Gastroesophageal sphincter (tissue), 4 donors: ENCODE measurements at regions not wholly inside any gene's neighbourhood (a gene's known extent, or its start where the extent isn't known, plus 50 kb on each side); places are given as distances from the start of the nearest gene placed in this dataset.

Source experiments
- ATAC-seq: fragments of 150-250 bp; one replicate; pipeline ENCODE4 v1.9.1; 2016; ENCODE audit warnings: mild to moderate bottlenecking, moderate library complexity
- H3K27ac ChIP-seq, 4 donors: fragments of 200-600 bp; sonication (generic) in 3 of 4; 1 replicate in 3 of 4; 2 replicates in 1 of 4; pipeline ENCODE4 v1.5.1; 2016 to 2019
- H3K27me3 ChIP-seq: fragments of 200-600 bp; sonication (generic); one replicate; pipeline ENCODE4 v1.5.1; 2019
- H3K36me3 ChIP-seq, 2 donors: fragments of 200-600 bp; sonication (generic); one replicate each; pipeline ENCODE4 v1.5.1; 2019; ENCODE audit warnings: control low read depth in 1 of 2
- H3K4me1 ChIP-seq, 3 donors: fragments of 200-600 bp; sonication (generic); 1 replicate in 2 of 3; 2 replicates in 1 of 3; pipeline ENCODE4 v1.5.1; 2016 to 2019; ENCODE audit warnings: control low read depth in 2 of 3
- H3K4me3 ChIP-seq, 2 donors: fragments of 200-600 bp; sonication (generic); one replicate each; pipeline ENCODE4 v1.5.1; 2019; ENCODE audit warnings: mild to moderate bottlenecking in 1 of 2, moderate library complexity in 1 of 2
- H3K9me3 ChIP-seq, 3 donors: fragments of 200-600 bp; sonication (generic); one replicate each; pipeline ENCODE4 v1.5.1; 2017 to 2019; ENCODE audit warnings: control low read depth in 2 of 3
- CTCF ChIP-seq, 4 experiments: fragments of 200-600 bp in 2 of 4; fragments of 450-650 bp in 2 of 4; sonication (generic) in 1 of 4; IDR thresholded peaks; one replicate each; pipeline ENCODE4 v1.5.1; 2017 to 2019; ENCODE audit warnings: antibody characterized with exemption in 4 of 4, mild to moderate bottlenecking in 2 of 4, moderate library complexity in 2 of 4
- EP300 ChIP-seq: sonication (generic); formaldehyde crosslinking; IDR thresholded peaks from one replicate; pipeline ENCODE4 v1.6.1; 2017; ENCODE audit warnings: antibody characterized with exemption, mild to moderate bottlenecking
- POLR2A ChIP-seq, 2 donors: fragments of 450-650 bp; IDR thresholded peaks; one replicate each; pipeline ENCODE4 v1.6.1; 2017; ENCODE audit warnings: antibody characterized with exemption in 2 of 2, mild to moderate bottlenecking in 2 of 2, moderate library complexity in 1 of 2
- POLR2AphosphoS5 ChIP-seq: sonication (generic); formaldehyde crosslinking; IDR thresholded peaks from one replicate; pipeline ENCODE4 v1.6.1; 2017; ENCODE audit warnings: antibody characterized with exemption
- WGBS, 2 donors: methylation state at CpG; one replicate each; pipeline ENCODE4 v1.1.5; 2018; ENCODE audit warnings: low coverage in 1 of 2; 5-methylcytosine and 5-hydroxymethylcytosine counted together

- 16 to 19% methylated on average over 8 to 9 of the region's 9 CpGs for WGBS, 2 donors
- H3K4me1 ChIP-seq: peaks cover 0 to 21% (median 0%) of the 10 kb centered on the region in 3 donors
- H3K36me3 ChIP-seq: no peaks in the 10 kb centered on the region
- no peaks in the 10 kb centered on the region for H3K9me3 ChIP-seq
- TF ChIP-seq POLR2A (IDR thresholded peaks at IDR 0.05) (no peak), CTCF (IDR thresholded peaks at IDR 0.05) (peak in 3 of 4 experiments; percentile 42 to 57 (median 55))
- no peak overlapping the region for H3K27ac ChIP-seq
- peak; percentile 48 for ATAC-seq
- H3K4me3 ChIP-seq: no peak overlapping the region
- H3K27me3 ChIP-seq: no peaks in the 10 kb centered on the region
Observed at GRCh38 chr2:67476809-67477790, 80.0 kb downstream of the ETAA1 start.

DNA sequence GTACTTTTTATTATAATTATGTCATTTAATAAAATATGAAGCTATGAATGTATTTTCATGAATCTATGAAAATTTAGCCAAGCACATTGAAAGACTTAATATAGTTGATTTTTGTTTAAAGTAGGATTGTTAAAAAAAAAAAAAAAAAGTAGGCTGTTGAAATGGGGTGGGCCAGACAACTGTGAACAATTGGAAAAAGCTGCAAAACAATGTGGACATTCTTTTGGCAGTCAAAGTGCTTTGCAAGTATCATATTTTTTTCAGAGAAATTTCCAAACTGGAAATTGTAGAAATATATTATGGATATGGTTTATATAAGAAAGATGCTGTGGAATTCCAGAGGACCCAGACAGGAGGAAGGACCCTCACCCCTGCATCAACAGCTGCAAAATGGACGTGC is 82.1 kb downstream of the ETAA1 start:
- Histone ChIP-seq H3K4me3 (no peak overlapping the region), H3K36me3 (no peaks in the 10 kb centered on the region), H3K9me3 (no peaks in the 10 kb centered on the region), H3K27me3 (no peaks in the 10 kb centered on the region), H3K4me1 (peaks cover 0 to 21% (median 0%) of the 10 kb centered on the region in 3 donors), H3K27ac (no peak overlapping the region)
- no peak for TF ChIP-seq POLR2A (IDR thresholded peaks at IDR 0.05)
- no peak for TF ChIP-seq EP300
- no peak for TF ChIP-seq CTCF (IDR thresholded peaks at IDR 0.05)
- no peak for ATAC-seq
- WGBS, 2 donors: 50 to 71% methylated on average over 1 of the region's 1 CpG

DNA sequence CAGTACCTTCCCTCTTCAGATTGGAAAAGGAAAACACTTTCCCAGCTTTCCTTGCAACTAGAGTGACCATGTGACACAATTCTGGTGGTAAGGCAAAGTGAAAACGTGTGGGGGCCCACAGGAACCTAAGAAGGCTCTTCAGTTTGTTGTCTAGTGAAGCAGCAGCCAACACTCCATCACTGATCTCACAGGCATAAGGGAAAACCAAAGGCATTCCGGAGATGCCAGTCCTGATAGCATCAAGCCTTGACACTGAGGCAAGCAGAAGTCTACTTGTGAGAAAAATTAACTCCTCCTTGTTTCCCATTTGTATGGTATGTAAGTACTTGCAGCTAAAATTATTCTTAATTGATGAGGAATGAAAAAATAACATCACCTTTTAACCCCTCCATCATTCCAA is 88.3 kb downstream of the ETAA1 start:
- Histone ChIP-seq H3K27me3 (no peaks in the 10 kb centered on the region), H3K27ac (no peak overlapping the region), H3K36me3 (no peaks in the 10 kb centered on the region), H3K4me1 (no peaks in the 10 kb centered on the region), H3K9me3 (no peaks in the 10 kb centered on the region), H3K4me3 (no peak overlapping the region)
- TF ChIP-seq EP300 (no peak), POLR2A (IDR thresholded peaks at IDR 0.05) (no peak), CTCF (IDR thresholded peaks at IDR 0.05) (no peak), POLR2AphosphoS5 (no peak)
- WGBS, 2 donors: 50% methylated on average over 1 of the region's 2 CpGs; no CpG with 5 or more reads in 1 of the 2 donors
- ATAC-seq: no peak

DNA sequence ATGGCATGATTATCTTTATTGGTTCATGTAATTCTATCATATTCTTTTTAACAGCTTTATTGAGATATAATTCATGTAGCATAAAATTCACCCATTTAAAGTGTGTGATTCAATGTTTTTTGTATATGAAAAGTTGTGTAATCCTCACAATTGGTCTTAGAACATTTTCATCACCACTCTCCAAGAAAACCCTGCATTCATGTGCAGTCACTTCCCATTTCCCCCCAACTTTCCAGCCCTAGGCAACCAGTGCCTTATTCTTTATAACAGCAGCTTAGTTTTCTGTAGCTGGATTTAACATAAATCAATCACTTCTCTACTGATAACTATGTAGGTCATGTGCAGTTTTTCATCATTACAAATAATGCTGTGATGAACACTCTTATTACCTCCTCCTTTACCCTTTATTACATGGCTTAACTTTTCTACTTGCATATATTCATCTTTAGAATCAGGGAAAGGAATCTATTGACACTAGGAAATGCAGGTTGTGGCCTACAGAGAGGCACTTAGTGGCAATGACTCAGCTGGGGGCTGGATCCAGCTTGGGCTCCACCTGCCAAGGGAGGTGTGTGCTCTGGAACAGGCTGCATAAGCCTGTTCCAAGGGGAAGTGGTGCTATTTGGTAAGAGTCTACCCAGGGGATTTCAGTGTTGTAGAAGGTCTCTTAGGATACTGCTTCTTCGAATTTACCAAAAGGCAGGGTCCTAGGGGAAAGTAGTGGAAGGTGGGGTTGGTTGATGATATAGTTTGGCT is 89.1 kb downstream of the ETAA1 start:
- WGBS, 2 donors: 100% methylated on average over 1 of the region's 1 CpG

More for the DNA sequence above, 89.1 kb downstream of the ETAA1 start:
- no peaks in the 10 kb centered on the region for H3K9me3 ChIP-seq
- no peak overlapping the region for H3K27ac ChIP-seq
- no peak for TF ChIP-seq EP300
- TF ChIP-seq POLR2AphosphoS5: no peak
- TF ChIP-seq CTCF (IDR thresholded peaks at IDR 0.05): no peak
- no peak for TF ChIP-seq POLR2A (IDR thresholded peaks at IDR 0.05)
- no peaks in the 10 kb centered on the region for H3K4me1 ChIP-seq
- H3K36me3 ChIP-seq: no peaks in the 10 kb centered on the region
- no peak overlapping the region for H3K4me3 ChIP-seq
- no peak for ATAC-seq
- no peaks in the 10 kb centered on the region for H3K27me3 ChIP-seq
